Suprapubic skin (tissue), 3 donors: ENCODE measurements at regions not wholly inside any gene's neighbourhood (a gene's known extent, or its start where the extent isn't known, plus 50 kb on each side); places are given as distances from the start of the nearest gene placed in this dataset.

Source experiments
- EP300 ChIP-seq: sonication (generic); formaldehyde crosslinking; IDR thresholded peaks from one replicate; pipeline ENCODE4 v1.6.1; 2017; ENCODE audit warnings: antibody characterized with exemption
- TF ChIP-seq, protein P1 (sequence below), 2 donors: fragments of 200-600 bp in 1 of 2; fragments of 450-650 bp in 1 of 2; sonication (generic) in 1 of 2; IDR thresholded peaks; one replicate each; pipeline ENCODE4 v1.5.1; 2016 to 2019; ENCODE audit warnings: antibody characterized with exemption in 2 of 2, mild to moderate bottlenecking in 1 of 2, moderate library complexity in 1 of 2

DNA sequence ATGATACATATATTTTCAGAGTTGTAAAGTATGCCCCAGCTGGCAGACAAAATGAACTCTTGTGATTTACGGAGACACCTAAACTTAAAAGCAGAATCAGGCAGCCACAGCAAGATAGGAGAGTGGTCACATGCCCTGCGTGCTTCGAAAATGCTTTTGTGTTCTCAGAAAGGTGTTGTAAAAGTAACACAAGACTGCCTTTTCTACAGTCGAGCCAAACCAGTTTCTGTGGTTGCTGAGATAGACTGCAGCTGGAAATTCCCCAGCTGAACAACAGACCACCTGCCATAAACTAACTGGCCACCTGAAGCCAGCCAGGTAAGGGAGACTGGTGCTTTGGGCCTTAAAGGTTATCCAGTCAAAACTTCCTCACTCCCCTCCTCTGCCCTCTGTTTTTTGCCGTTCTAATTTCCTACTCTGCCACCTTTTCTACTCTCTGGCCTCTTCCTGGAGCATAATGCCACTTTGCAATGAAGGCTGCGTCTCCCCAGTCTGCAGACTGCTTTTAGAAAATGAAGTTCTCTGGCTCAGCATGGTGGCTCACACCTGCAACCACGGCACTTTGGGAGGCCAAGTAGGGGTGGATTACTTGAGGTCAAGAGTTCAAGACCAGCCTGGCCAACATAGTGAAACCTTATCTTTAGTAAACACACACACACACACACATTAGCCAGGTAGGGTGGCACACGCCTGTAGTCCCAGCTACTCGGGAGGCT is 381.2 kb upstream of the SLITRK1 start:
- TF ChIP-seq, protein P1, sequence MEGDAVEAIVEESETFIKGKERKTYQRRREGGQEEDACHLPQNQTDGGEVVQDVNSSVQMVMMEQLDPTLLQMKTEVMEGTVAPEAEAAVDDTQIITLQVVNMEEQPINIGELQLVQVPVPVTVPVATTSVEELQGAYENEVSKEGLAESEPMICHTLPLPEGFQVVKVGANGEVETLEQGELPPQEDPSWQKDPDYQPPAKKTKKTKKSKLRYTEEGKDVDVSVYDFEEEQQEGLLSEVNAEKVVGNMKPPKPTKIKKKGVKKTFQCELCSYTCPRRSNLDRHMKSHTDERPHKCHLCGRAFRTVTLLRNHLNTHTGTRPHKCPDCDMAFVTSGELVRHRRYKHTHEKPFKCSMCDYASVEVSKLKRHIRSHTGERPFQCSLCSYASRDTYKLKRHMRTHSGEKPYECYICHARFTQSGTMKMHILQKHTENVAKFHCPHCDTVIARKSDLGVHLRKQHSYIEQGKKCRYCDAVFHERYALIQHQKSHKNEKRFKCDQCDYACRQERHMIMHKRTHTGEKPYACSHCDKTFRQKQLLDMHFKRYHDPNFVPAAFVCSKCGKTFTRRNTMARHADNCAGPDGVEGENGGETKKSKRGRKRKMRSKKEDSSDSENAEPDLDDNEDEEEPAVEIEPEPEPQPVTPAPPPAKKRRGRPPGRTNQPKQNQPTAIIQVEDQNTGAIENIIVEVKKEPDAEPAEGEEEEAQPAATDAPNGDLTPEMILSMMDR (IDR thresholded peaks at IDR 0.05): no peak
- no peak for TF ChIP-seq EP300
